GM21515 (cell line): ENCODE measurements at regions not wholly inside any gene's neighbourhood (a gene's known extent, or its start where the extent isn't known, plus 50 kb on each side); places are given as distances from the start of the nearest gene placed in this dataset.
"Not testable (repeated sequence)": the region's sequence is repeated elsewhere in the genome, so short reads cannot be mapped to it uniquely, and the experiment has no call there.

ENCODE experiments used
- ATAC-seq: cut with Tn5 transposase; IDR thresholded peaks from one replicate; pipeline ENCODE4 v1.9.1; 2021; ENCODE audit not compliant: unreplicated experiment

GRCh38 chr13:73160371-73161031 is 101.7 kb downstream of the KLF5 start:
- not testable (repeated sequence) for ATAC-seq

DNA sequence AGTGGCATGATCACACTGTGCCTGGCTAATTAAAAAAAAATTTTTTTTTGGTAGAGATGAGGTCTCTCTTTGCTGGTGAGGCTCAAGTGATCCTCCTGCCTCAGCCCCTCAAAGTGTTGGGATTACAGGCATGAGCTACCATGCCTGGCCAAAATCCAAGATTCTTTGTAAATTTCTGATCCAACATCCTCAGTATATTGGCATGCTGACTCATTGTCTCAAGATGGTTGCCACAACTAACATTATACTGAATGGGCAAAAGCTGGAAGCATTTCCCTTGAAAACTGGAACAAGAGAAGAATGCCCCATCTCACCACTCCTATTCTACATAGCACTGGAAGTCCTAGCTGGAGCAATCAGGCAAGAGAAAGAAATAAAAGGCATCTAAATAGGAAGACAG is 100.0 kb downstream of the KLF5 start:
- ATAC-seq: no peak

- no peak for ATAC-seq
These were observed 98.2 kb downstream of the KLF5 start for GRCh38 chr13:73157031-73157430.

DNA sequence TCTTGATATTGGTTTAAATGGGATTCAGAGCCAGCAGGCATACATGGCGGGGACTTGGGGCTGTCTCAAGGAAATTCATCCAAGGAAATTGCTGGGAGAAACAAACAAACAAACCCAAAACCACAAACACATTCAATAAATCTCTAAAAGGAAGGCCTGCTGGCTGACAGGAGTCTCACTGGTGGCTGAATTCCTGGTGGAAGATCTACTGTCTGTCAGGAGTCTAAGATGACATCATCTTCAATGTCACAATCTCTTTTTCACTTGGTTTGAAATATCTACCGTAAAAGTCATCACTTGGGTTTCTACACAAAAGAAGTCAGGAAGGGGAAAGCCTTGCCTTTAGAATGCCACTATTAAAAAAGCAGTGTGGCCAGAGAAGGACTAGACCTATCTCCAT is 87.9 kb downstream of the KLF5 start:
- no peak for ATAC-seq

GRCh38 chr13:73142071-73142470 is 83.3 kb downstream of the KLF5 start:
- no peak for ATAC-seq

DNA sequence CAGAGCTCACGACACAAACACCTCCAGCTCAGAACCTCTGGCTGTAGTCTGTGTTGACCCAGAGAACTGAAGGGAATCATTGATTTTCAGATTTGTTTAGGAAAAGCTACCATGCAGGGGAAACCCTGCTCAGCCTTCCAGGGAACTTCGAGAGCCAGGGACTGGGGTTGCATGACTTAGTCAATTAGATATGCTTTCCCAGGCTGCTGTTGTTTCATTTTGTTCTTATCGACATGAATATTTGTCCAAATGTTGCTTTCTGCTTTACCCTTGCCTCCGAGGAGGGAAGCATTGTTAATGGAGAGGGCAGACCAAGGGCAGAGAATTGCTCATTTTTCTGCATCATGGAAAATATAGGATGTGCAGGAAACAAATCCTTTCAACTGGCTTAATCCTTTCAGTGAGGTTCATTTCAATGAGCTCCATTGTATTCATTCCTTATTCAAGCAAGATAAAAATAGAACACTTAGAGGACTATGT is 82.5 kb downstream of the KLF5 start:
- no peak for ATAC-seq

DNA sequence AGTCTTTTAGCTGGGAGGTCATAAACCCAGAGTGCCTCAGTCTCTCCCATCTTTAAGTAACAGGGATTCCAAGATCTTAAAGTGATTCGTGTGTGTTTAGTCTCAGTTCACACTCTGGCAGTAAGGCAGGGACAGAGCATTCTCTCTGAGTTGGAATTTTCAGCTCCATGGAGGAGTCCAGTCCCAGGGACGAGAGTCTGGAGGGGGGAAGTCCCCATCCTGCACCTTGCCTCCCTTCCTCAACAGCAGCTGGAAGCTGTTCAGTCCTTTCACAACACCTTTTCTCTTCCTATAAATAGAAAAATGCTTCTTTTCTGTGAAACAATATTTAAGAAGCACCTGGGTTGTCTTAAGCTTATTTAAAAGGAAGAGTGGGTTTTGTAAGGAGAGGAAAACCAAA is 82.0 kb downstream of the KLF5 start:
- no peak for ATAC-seq

GRCh38 chr13:73138638-73139491 is 80.1 kb downstream of the KLF5 start:
- no peak for ATAC-seq

GRCh38 chr13:73138276-73138637 is 79.5 kb downstream of the KLF5 start:
- no peak for ATAC-seq

GRCh38 chr13:73136776-73137175 is 78.0 kb downstream of the KLF5 start:
- no peak for ATAC-seq

- ATAC-seq: no peak
These were observed 74.7 kb downstream of the KLF5 start for GRCh38 chr13:73133531-73133930.

- no peak for ATAC-seq
These were observed 72.4 kb downstream of the KLF5 start for GRCh38 chr13:73131247-73131646.

- ATAC-seq: no peak
These were observed 70.2 kb downstream of the KLF5 start for GRCh38 chr13:73129023-73129422.
